NB4 (cell line): ENCODE measurements at regions not wholly inside any gene's neighbourhood (a gene's known extent, or its start where the extent isn't known, plus 50 kb on each side); places are given as distances from the start of the nearest gene placed in this dataset.
"Not testable (repeated sequence)": the region's sequence is repeated elsewhere in the genome, so short reads cannot be mapped to it uniquely, and the experiment has no call there.

ENCODE experiments used
- CTCF ChIP-seq: IDR thresholded peaks from one replicate; pipeline ENCODE4 v1.5.1; 2012; ENCODE audit warnings: low read depth, low read length
- MAX ChIP-seq: IDR thresholded peaks from 2 replicates; pipeline ENCODE4 v1.6.1; 2011; ENCODE audit warnings: low read depth, low read length
- MYC ChIP-seq: IDR thresholded peaks from 2 replicates; pipeline ENCODE4 v1.6.1; 2011; ENCODE audit warnings: low read depth, low read length
- POLR2A ChIP-seq: IDR thresholded peaks from 2 replicates; pipeline ENCODE4 v1.6.1; 2011; ENCODE audit warnings: mild to moderate bottlenecking; ENCODE audit not compliant: insufficient read length; ENCODE audit errors: extremely low read depth

- not testable (repeated sequence) for TF ChIP-seq MYC, POLR2A, CTCF, MAX
Measured at GRCh38 chr16:21501223-21501868, 98.0 kb upstream of the METTL9 start.
